HFFc6 (cell line): ENCODE measurements at regions not wholly inside any gene's neighbourhood (a gene's known extent, or its start where the extent isn't known, plus 50 kb on each side); places are given as distances from the start of the nearest gene placed in this dataset.

Experiments used
- DNase-seq: peaks from one replicate; pipeline ENCODE4 v3.0.0-alpha.2; 2018
- H3K27ac Mint-ChIP-seq: 2 replicates; pipeline ENCODE4 v1.8.0; 2020; ENCODE audit warnings: mild to moderate bottlenecking, mixed read lengths
- H3K27me3 Mint-ChIP-seq: 2 replicates; pipeline ENCODE4 v1.8.0; 2021; ENCODE audit warnings: mild to moderate bottlenecking, moderate library complexity, mixed read lengths; ENCODE audit not compliant: insufficient read depth
- H3K36me3 Mint-ChIP-seq: 2 replicates; pipeline ENCODE4 v1.8.0; 2021; ENCODE audit warnings: low read depth, mixed read lengths
- H3K4me1 Mint-ChIP-seq: 2 replicates; pipeline ENCODE4 v1.8.0; 2020; ENCODE audit warnings: low read depth, mixed read lengths
- H3K4me3 Mint-ChIP-seq: 2 replicates; pipeline ENCODE4 v1.8.0; 2020; ENCODE audit warnings: mild to moderate bottlenecking, moderate library complexity, mixed read lengths
- H3K9me3 Mint-ChIP-seq: 2 replicates; pipeline ENCODE4 v1.8.0; 2020; ENCODE audit warnings: mild to moderate bottlenecking, mixed read lengths
- CTCF ChIP-seq: fragments of 200-600 bp; sonication (generic); IDR thresholded peaks from 2 replicates; pipeline ENCODE4 v1.5.0; 2021; ENCODE audit warnings: antibody characterized with exemption, mild to moderate bottlenecking

- H3K4me3 Mint-ChIP-seq = no peak overlapping the region
- no peaks in the 10 kb centered on the region for H3K9me3 Mint-ChIP-seq
- no peaks in the 10 kb centered on the region for H3K36me3 Mint-ChIP-seq
- no peaks in the 10 kb centered on the region for H3K27me3 Mint-ChIP-seq
- no peak for TF ChIP-seq CTCF
- no peaks in the 10 kb centered on the region for H3K4me1 Mint-ChIP-seq
- no peak overlapping the region for H3K27ac Mint-ChIP-seq
- no peak for DNase-seq
Observed at GRCh38 chr13:89988206-89988605, 1359.3 kb upstream of the MIR17HG start.

- TF ChIP-seq CTCF = no peak
- no peak overlapping the region for H3K4me3 Mint-ChIP-seq
- DNase-seq = no peak
- H3K4me1 Mint-ChIP-seq = no peaks in the 10 kb centered on the region
- H3K9me3 Mint-ChIP-seq = peaks cover 32% of the 10 kb centered on the region
- H3K36me3 Mint-ChIP-seq = no peaks in the 10 kb centered on the region; the same call in 1 of the 2 replicates
- no peak overlapping the region for H3K27ac Mint-ChIP-seq
- H3K27me3 Mint-ChIP-seq = no peaks in the 10 kb centered on the region
Observed at GRCh38 chr13:90003566-90003965, 1343.9 kb upstream of the MIR17HG start.

GRCh38 chr13:90008707-90009149 lies 1338.8 kb upstream of the MIR17HG start:
- no peak overlapping the region for H3K4me3 Mint-ChIP-seq

GRCh38 chr13:90014038-90014437 lies 1333.4 kb upstream of the MIR17HG start:
- DNase-seq = no peak
- Mint-ChIP-seq H3K9me3 (no peaks in the 10 kb centered on the region), H3K27ac (no peak overlapping the region), H3K36me3 (no peaks in the 10 kb centered on the region), H3K27me3 (no peaks in the 10 kb centered on the region), H3K4me3 (no peak overlapping the region), H3K4me1 (no peaks in the 10 kb centered on the region)
- no peak for TF ChIP-seq CTCF

More at GRCh38 chr13:90008707-90009149, 1338.8 kb upstream of the MIR17HG start:
- Mint-ChIP-seq H3K27me3 (no peaks in the 10 kb centered on the region), H3K27ac (no peak overlapping the region), H3K4me1 (no peaks in the 10 kb centered on the region), H3K36me3 (no peaks in the 10 kb centered on the region), H3K9me3 (no peaks in the 10 kb centered on the region; the same call in 1 of the 2 replicates)
- TF ChIP-seq CTCF = no peak
- DNase-seq = no peak

GRCh38 chr13:90015565-90016507 lies 1331.7 kb upstream of the MIR17HG start:
- Mint-ChIP-seq H3K4me1 (no peaks in the 10 kb centered on the region), H3K36me3 (no peaks in the 10 kb centered on the region), H3K27me3 (no peaks in the 10 kb centered on the region; the same call in 1 of the 2 replicates), H3K4me3 (no peak overlapping the region), H3K27ac (no peak overlapping the region), H3K9me3 (no peaks in the 10 kb centered on the region)
- DNase-seq = no peak
- no peak for TF ChIP-seq CTCF
